Neural cell (in vitro differentiated cells): ENCODE measurements at regions not wholly inside any gene's neighbourhood (a gene's known extent, or its start where the extent isn't known, plus 50 kb on each side); places are given as distances from the start of the nearest gene placed in this dataset.

Experiments used
- CTCF ChIP-seq: fragments of 450-650 bp; IDR thresholded peaks from 2 replicates; pipeline ENCODE4 v1.5.1; 2014; ENCODE audit warnings: antibody characterized with exemption, mild to moderate bottlenecking, moderate library complexity; ENCODE audit not compliant: poor library complexity, severe bottlenecking
- EZH2 ChIP-seq: fragments of 200-600, 300-800 bp; shearing (Covaris generic), sonication (generic); IDR thresholded peaks from 2 replicates; pipeline ENCODE4 v1.6.1; 2014; ENCODE audit warnings: antibody characterized with exemption, low read length, borderline replicate concordance, mild to moderate bottlenecking; ENCODE audit not compliant: insufficient read depth, poor library complexity, severe bottlenecking
- RAD21 ChIP-seq: fragments of 450-650 bp; conservative IDR thresholded peaks from 2 replicates; pipeline ENCODE4 v1.6.1; 2014; ENCODE audit warnings: antibody characterized with exemption, mild to moderate bottlenecking, moderate library complexity

DNA sequence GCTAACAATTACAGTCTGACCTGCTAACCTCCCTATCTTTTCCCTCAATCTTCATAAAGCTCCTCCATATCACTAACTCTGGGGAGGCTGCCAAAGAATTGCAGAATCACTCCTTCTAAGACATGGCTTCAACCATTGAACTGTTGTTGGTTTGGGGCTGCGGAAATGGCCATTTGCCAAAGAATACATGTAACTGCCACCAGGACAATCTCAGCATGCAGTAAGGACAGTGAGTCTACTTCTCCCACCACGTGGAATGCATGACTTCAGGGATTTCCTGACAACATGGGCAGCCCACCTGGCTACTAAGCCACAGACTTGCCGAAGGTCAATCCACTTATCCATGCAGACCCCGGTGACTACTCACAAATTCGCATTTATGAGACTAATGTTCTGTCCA is 104.3 kb upstream of the NUDT7 start:
- TF ChIP-seq EZH2 (no peak), CTCF (no peak), RAD21 (no peak)
